CD4-positive, alpha-beta memory T cell (primary cell): ENCODE measurements at regions not wholly inside any gene's neighbourhood (a gene's known extent, or its start where the extent isn't known, plus 50 kb on each side); places are given as distances from the start of the nearest gene placed in this dataset.

Experiments
- CTCF ChIA-PET: fragments of 350-600 bp; sonication (Branson Sonifier 250); formaldehyde crosslinking; loops from one replicate; lab custom pipeline; 2021; ENCODE audit warnings: inconsistent platforms; ENCODE audit not compliant: partially characterized antibody; lab: Charles Lee
- POLR2A ChIA-PET: fragments of 350-600 bp; sonication (Branson Sonifier 250); formaldehyde crosslinking; loops from one replicate; lab custom pipeline; 2021; ENCODE audit not compliant: partially characterized antibody; lab: Charles Lee
- DNase-seq, 5 donors: peaks; one replicate each; pipeline versions ENCODE4 v3.0.0 to v3.0.0-alpha.2; 2020 to 2022; ENCODE audit warnings: mixed read lengths in 1 of 5
- H3K27ac ChIP-seq: one replicate; pipeline ENCODE4 v1.7.0; 2013; ENCODE audit warnings: low read depth, low read length
- H3K27me3 ChIP-seq: 2 replicates; pipeline ENCODE4 v1.7.0; 2013; ENCODE audit warnings: mild to moderate bottlenecking, low read length, moderate library complexity; ENCODE audit not compliant: insufficient read depth
- H3K36me3 ChIP-seq: 2 replicates; pipeline ENCODE4 v1.7.0; 2013; ENCODE audit warnings: mild to moderate bottlenecking, low read length, moderate library complexity; ENCODE audit not compliant: insufficient read depth
- H3K4me1 ChIP-seq: 2 replicates; pipeline ENCODE4 v1.7.0; 2013; ENCODE audit warnings: mild to moderate bottlenecking, low read length, moderate library complexity; ENCODE audit not compliant: insufficient read depth
- H3K4me3 ChIP-seq, 2 donors: one replicate each; pipeline ENCODE4 v1.7.0; 2013; ENCODE audit warnings: low read length in 2 of 2, mild to moderate bottlenecking in 1 of 2
- H3K9me3 ChIP-seq, 2 donors: one replicate each; pipeline ENCODE4 v1.7.0; 2013; ENCODE audit warnings: low read length in 2 of 2, control low read depth in 1 of 2; ENCODE audit not compliant: control insufficient read depth in 1 of 2
- H3K27ac Mint-ChIP-seq, 7 donors: one replicate each; pipeline ENCODE4 v1.8.0; 2020 to 2021; ENCODE audit warnings: mixed read lengths in 7 of 7, mild to moderate bottlenecking in 6 of 7, inconsistent platforms in 3 of 7, moderate library complexity in 3 of 7
- H3K27me3 Mint-ChIP-seq, 2 donors: one replicate each; pipeline ENCODE4 v1.8.0; 2020 to 2021; ENCODE audit warnings: mixed read lengths in 2 of 2
- H3K36me3 Mint-ChIP-seq, 2 donors: one replicate each; pipeline ENCODE4 v1.8.0; 2020 to 2021; ENCODE audit warnings: mixed read lengths in 2 of 2, inconsistent platforms in 1 of 2, mild to moderate bottlenecking in 1 of 2
- H3K4me1 Mint-ChIP-seq, 4 donors: one replicate each; pipeline ENCODE4 v1.8.0; 2020 to 2021; ENCODE audit warnings: mixed read lengths in 4 of 4, mild to moderate bottlenecking in 1 of 4
- H3K4me3 Mint-ChIP-seq, 8 donors: one replicate each; pipeline ENCODE4 v1.8.0; 2020 to 2021; ENCODE audit warnings: mixed read lengths in 8 of 8, mild to moderate bottlenecking in 7 of 8, moderate library complexity in 6 of 8, inconsistent platforms in 3 of 8
- H3K9me3 Mint-ChIP-seq, 8 donors: one replicate each; pipeline ENCODE4 v1.8.0; 2020 to 2021; ENCODE audit warnings: mixed read lengths in 8 of 8, mild to moderate bottlenecking in 5 of 8, inconsistent platforms in 3 of 8, moderate library complexity in 1 of 8
- intact Hi-C: fragments of 100-400 bp; cut with micrococcal nuclease; formaldehyde crosslinking; loops from one replicate; pipeline ENCODE4 v1.15.1; 2023

GRCh38 chr13:111941845-111942447 is 125.0 kb upstream of the SOX1 start:
- Histone ChIP-seq H3K9me3 (no peaks in the 10 kb centered on the region), H3K4me1 (no peaks in the 10 kb centered on the region), H3K27me3 (no peaks in the 10 kb centered on the region), H3K36me3 (no peaks in the 10 kb centered on the region), H3K27ac (no peak overlapping the region), H3K4me3 (no peak overlapping the region)
- Mint-ChIP-seq H3K4me3 (no peak overlapping the region), H3K27ac (no peak overlapping the region), H3K9me3 (peaks cover 0 to 4% (median 0%) of the 10 kb centered on the region in 8 donors), H3K36me3 (no peaks in the 10 kb centered on the region), H3K27me3 (peaks cover 10% of the 10 kb centered on the region in 2 donors), H3K4me1 (no peaks in the 10 kb centered on the region)
- intact Hi-C loops, result no loop called here
- ChIA-PET POLR2A (no interaction called here), CTCF (no interaction called here)
- no peak for DNase-seq

DNA sequence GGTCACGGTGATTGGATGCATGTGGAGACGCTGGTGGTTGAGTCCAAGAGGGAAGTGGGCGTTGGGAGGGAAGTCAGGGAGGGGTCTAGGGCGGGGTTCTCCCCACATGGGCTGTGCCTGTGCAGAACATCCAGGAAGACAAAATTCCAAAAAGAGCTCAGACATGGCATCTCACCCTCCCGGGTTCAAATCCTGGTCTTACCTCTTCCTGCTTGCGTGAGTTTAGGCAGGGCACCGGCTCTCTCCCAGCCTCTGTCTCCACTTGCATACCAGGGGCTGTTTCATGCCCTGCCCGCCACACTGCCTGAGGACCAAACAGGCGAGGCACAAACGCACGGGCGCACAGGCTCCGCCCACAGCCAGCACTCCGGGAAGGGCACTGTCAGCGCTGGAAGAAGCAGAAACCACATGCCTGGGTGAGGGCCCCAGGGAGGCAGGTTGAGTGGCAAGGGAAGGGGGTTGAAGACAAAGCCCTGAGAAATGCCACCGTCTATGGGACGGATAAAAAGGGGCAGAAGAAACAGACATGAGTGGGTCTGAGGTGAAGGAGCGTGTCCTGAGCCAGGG is 123.6 kb upstream of the SOX1 start:
- H3K4me1 Mint-ChIP-seq, result no peaks in the 10 kb centered on the region
- peaks cover 0 to 4% (median 0%) of the 10 kb centered on the region in 8 donors for H3K9me3 Mint-ChIP-seq
- Histone ChIP-seq H3K9me3 (no peaks in the 10 kb centered on the region), H3K36me3 (no peaks in the 10 kb centered on the region), H3K4me1 (no peaks in the 10 kb centered on the region), H3K27me3 (no peaks in the 10 kb centered on the region), H3K4me3 (no peak overlapping the region), H3K27ac (no peak overlapping the region)
- peaks cover 4 to 5% of the 10 kb centered on the region in 2 donors for H3K27me3 Mint-ChIP-seq
- POLR2A ChIA-PET, result no interaction called here
- intact Hi-C loops, result no loop called here
- no peak for DNase-seq
- CTCF ChIA-PET, result no interaction called here
- H3K4me3 Mint-ChIP-seq, result no peak overlapping the region
- no peaks in the 10 kb centered on the region for H3K36me3 Mint-ChIP-seq
- no peak overlapping the region for H3K27ac Mint-ChIP-seq

- ChIA-PET POLR2A (no interaction called here), CTCF (no interaction called here)
- no peaks in the 10 kb centered on the region for H3K27me3 ChIP-seq
- H3K4me1 Mint-ChIP-seq, result no peaks in the 10 kb centered on the region
- no peak overlapping the region for H3K4me3 Mint-ChIP-seq
- no peak overlapping the region for H3K27ac ChIP-seq
- H3K4me3 ChIP-seq, result no peak overlapping the region
- DNase-seq, result no peak
- H3K4me1 ChIP-seq, result no peaks in the 10 kb centered on the region
- no peaks in the 10 kb centered on the region for H3K36me3 ChIP-seq
- no peak overlapping the region for H3K27ac Mint-ChIP-seq
- H3K36me3 Mint-ChIP-seq, result no peaks in the 10 kb centered on the region
- intact Hi-C loops, result no loop called here
- no peaks in the 10 kb centered on the region for H3K9me3 ChIP-seq
- peaks cover 0 to 4% (median under 1%) of the 10 kb centered on the region in 8 donors for H3K9me3 Mint-ChIP-seq
- peaks cover 4 to 5% of the 10 kb centered on the region in 2 donors for H3K27me3 Mint-ChIP-seq
Observed at GRCh38 chr13:111944171-111944583, 122.8 kb upstream of the SOX1 start.

DNA sequence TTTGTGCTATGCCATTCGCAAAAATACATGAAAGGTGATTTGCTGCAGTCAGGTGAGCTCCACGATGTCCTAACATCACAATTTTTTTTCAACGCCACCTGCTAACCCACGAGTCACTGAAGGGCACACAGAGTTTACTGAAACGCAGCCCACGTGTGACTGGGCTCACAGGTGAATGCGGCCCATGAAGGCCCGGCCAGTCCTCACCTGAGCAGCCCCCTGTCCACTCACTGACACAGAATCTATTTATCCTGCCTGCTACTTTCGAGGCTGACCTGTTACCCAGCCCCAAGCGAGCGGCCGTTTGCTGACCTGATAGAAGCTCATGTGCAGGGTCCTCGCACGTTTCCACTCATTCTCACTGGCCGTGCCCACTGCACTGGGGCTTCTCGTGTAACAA is 121.9 kb upstream of the SOX1 start:
- no peak for DNase-seq
- intact Hi-C loops, result no loop called here
- H3K27ac Mint-ChIP-seq, result no peak overlapping the region
- CTCF ChIA-PET, result no interaction called here
- no peaks in the 10 kb centered on the region for H3K9me3 ChIP-seq
- peaks cover 0 to 4% (median 1%) of the 10 kb centered on the region in 8 donors for H3K9me3 Mint-ChIP-seq
- no peaks in the 10 kb centered on the region for H3K36me3 ChIP-seq
- H3K36me3 Mint-ChIP-seq, result no peaks in the 10 kb centered on the region
- no peaks in the 10 kb centered on the region for H3K4me1 Mint-ChIP-seq
- no peaks in the 10 kb centered on the region for H3K4me1 ChIP-seq
- POLR2A ChIA-PET, result no interaction called here
- no peaks in the 10 kb centered on the region for H3K27me3 ChIP-seq
- H3K4me3 ChIP-seq, result no peak overlapping the region
- H3K27me3 Mint-ChIP-seq, result peaks cover 2% of the 10 kb centered on the region in 2 donors
- no peak overlapping the region for H3K4me3 Mint-ChIP-seq
- no peak overlapping the region for H3K27ac ChIP-seq

GRCh38 chr13:111946214-111946613 is 120.7 kb upstream of the SOX1 start:
- peaks cover 0 to 2% of the 10 kb centered on the region in 2 donors for H3K27me3 Mint-ChIP-seq
- no peak overlapping the region for H3K27ac Mint-ChIP-seq
- H3K27me3 ChIP-seq, result no peaks in the 10 kb centered on the region
- intact Hi-C loops, result no loop called here
- no peaks in the 10 kb centered on the region for H3K4me1 ChIP-seq
- H3K36me3 Mint-ChIP-seq, result no peaks in the 10 kb centered on the region
- H3K36me3 ChIP-seq, result no peaks in the 10 kb centered on the region
- no peaks in the 10 kb centered on the region for H3K4me1 Mint-ChIP-seq
- no peak overlapping the region for H3K4me3 ChIP-seq
- no peak for DNase-seq
- CTCF ChIA-PET, result no interaction called here
- H3K9me3 Mint-ChIP-seq, result peaks cover 0 to 7% (median 3%) of the 10 kb centered on the region in 8 donors
- H3K9me3 ChIP-seq, result no peaks in the 10 kb centered on the region
- no peak overlapping the region for H3K4me3 Mint-ChIP-seq
- POLR2A ChIA-PET, result no interaction called here
- H3K27ac ChIP-seq, result no peak overlapping the region

GRCh38 chr13:111947026-111947810 is 119.7 kb upstream of the SOX1 start:
- no peak for DNase-seq
- H3K27me3 ChIP-seq, result no peaks in the 10 kb centered on the region
- no peak overlapping the region for H3K27ac ChIP-seq
- H3K4me1 ChIP-seq, result no peaks in the 10 kb centered on the region
- H3K27ac Mint-ChIP-seq, result no peak overlapping the region
- no peak overlapping the region for H3K4me3 ChIP-seq
- H3K27me3 Mint-ChIP-seq, result peaks cover 0 to 2% of the 10 kb centered on the region in 2 donors
- H3K36me3 Mint-ChIP-seq, result no peaks in the 10 kb centered on the region
- POLR2A ChIA-PET, result no interaction called here
- H3K36me3 ChIP-seq, result no peaks in the 10 kb centered on the region
- CTCF ChIA-PET, result no interaction called here
- intact Hi-C loops, result no loop called here
- H3K4me3 Mint-ChIP-seq, result no peak overlapping the region
- H3K9me3 ChIP-seq, result no peaks in the 10 kb centered on the region
- H3K9me3 Mint-ChIP-seq, result peaks cover 0 to 7% (median 3%) of the 10 kb centered on the region in 8 donors
- no peaks in the 10 kb centered on the region for H3K4me1 Mint-ChIP-seq

DNA sequence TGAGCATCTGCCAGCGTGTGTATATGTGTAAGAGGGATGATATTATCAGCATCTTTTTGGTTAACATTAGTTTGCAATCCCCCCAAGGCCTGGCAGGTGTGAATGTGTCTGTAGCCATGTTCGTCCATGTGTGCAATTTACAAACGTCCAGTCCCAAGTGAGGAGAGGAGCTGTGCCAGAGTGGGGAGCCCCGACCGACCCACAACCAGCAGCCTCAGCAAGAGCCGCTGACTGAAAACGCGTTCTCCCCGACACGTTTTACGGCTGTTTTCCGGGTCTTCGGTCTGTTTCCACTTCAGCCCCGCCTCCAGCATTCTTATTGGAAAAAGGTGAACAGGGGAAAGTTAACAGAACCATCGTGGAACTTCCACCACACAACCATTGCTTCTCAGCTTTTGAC is 119.1 kb upstream of the SOX1 start:
- Mint-ChIP-seq H3K36me3 (no peaks in the 10 kb centered on the region), H3K9me3 (peaks cover 0 to 7% (median under 1%) of the 10 kb centered on the region in 8 donors), H3K4me3 (no peak overlapping the region), H3K27ac (no peak overlapping the region), H3K27me3 (peaks cover 0 to under 1% of the 10 kb centered on the region in 2 donors), H3K4me1 (no peaks in the 10 kb centered on the region)
- CTCF ChIA-PET, result no interaction called here
- DNase-seq, result no peak
- no peaks in the 10 kb centered on the region for H3K27me3 ChIP-seq
- POLR2A ChIA-PET, result no interaction called here
- no peak overlapping the region for H3K27ac ChIP-seq
- no peaks in the 10 kb centered on the region for H3K36me3 ChIP-seq
- intact Hi-C loops, result no loop called here
- no peak overlapping the region for H3K4me3 ChIP-seq
- no peaks in the 10 kb centered on the region for H3K4me1 ChIP-seq
- no peaks in the 10 kb centered on the region for H3K9me3 ChIP-seq
